ENCODE measurements at regions not wholly inside any gene's neighbourhood (a gene's known extent, or its start where the extent isn't known, plus 50 kb on each side); places are given as distances from the start of the nearest gene placed in this dataset.
"Not testable (repeated sequence)": the region's sequence is repeated elsewhere in the genome, so short reads cannot be mapped to it uniquely, and the experiment has no call there.

- DNase-seq (ENCODE audit: low read depth in 2 of 2) = no peak
Measured at GRCh38 chr3:28033059-28033784, 208.2 kb upstream of the CMC1 start.

DNA sequence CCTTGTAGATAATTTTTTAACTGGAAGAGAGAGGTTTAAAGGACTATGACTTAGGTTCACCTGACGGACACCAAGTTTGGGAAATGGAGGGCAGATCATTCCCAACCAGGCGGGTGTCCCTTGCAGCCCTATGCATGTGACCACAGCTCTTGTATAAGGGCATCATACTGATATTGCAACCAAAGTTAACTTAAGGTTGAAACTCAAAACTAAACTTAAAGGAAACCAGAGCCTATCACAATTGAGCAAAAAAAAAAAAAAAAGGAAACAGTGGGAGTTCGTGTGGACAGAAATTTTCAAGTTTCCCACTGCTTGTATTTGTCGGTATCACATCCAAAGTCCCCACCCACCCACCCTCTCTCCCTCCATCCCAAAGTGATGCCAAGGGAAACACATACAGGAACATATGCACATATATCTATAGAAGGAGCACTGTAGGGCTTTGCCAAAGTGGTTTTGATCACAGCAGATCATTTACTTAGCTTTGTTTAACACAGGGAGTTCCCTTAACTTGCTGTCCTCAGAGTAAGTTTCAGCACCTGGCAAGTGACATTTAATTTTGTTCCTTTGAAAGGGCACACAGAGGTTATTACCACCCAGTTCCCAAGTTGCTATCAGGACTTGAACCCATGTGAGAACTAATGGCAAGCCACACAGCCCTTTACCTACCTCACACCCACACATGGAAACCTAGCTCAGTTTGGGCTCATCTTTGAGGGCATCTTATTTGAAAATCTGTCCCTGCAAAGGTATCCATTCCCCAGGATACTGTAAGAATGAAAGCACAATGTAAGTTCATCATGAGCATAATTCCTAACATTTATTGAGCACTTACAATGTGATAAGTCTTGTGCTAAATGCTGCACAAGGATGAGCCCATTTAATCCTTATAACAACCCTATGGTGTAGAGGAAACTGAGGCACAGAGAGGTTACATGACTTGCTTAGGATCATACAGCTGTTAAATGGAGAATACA, 204.5 kb upstream of the CMC1 start:
- DNase-seq (ENCODE audit: low read depth in 2 of 2) = no peak

DNA sequence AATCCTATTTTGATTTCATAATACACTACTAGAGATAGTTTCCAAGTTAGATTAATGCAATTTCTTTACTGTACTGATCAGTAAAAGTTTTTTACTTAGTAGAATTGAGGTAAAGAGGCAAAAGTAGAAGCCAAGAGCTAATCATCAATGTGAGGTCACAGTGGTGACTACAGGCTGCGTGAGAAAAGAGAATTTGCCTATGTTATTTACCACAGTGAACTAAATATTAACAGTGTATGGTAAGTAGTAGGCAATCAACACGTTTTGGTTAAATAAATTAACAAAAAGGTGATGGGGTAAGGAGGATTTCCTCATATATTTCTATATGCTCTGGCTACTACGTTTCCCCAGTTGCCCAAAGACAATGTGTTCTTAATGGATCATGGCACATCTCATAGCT, 202.2 kb upstream of the CMC1 start:
- no peak for DNase-seq (ENCODE audit: low read depth in 2 of 2)

DNA sequence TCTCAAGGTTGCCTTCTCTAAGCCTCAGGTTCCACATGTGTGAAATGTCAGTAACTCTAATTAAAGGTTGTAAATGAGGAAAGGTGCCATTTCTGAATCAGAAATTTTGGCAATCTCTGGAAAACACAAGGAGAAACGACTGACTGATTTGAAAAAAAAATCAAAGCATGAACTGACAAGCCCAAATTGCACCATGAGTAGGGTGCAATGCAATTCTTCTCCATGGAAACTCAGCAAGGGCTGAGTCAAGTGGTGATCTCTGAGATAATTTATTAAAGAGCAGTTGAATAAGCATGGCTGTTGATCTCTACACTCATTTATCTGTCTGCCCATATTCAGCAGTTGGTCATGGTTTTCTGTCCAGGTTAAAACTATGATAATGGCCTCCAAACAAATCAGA, 201.6 kb upstream of the CMC1 start:
- DNase-seq (ENCODE audit: low read depth in 2 of 2) = no peak

DNA sequence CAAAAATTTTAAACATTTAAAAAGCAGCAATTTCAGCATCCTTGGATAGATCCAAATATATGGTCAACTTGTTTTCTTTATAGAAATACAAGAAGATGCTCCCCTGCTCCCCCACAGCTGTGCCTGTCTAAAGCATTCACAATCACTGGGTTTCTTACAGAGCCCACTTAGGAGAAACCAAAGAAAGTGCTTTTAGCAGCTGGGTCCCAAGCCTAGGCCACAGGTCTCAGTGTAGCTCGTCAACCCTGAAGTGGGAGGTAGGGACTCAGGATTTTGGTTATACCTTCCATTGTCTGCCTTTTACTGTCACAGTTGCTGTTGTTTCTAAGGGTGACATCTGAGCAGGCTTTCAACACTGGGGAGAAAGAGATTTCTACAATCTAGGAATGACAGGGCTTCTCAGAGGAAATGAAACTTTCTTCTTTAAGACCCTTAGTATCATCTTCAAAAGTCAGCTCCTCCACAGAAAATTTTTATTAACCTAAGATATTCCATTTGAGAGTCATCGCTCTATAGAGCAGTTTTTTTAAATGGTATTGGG, 199.3 kb upstream of the CMC1 start:
- no peak for DNase-seq (ENCODE audit: low read depth in 2 of 2)

DNA sequence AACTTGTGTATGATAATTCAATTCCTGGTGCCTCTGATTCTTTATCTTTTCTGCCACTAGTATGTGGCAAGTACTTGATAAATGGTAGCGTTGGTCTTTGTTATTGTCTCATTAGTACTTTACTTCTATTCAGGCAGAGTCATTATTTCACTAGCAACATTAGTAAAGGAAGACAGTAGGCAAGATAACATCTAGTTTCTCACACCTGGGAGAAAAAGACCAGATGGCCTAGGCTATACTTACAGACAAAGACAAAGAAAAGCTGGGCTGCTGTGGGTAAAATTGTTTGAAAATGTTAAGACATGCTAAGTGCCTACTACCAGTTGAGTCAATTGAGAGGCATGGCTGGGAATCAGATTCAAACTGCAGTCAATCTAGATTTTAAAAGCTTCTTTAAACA, 198.7 kb upstream of the CMC1 start:
- no peak for DNase-seq (ENCODE audit: low read depth in 2 of 2)

DNA sequence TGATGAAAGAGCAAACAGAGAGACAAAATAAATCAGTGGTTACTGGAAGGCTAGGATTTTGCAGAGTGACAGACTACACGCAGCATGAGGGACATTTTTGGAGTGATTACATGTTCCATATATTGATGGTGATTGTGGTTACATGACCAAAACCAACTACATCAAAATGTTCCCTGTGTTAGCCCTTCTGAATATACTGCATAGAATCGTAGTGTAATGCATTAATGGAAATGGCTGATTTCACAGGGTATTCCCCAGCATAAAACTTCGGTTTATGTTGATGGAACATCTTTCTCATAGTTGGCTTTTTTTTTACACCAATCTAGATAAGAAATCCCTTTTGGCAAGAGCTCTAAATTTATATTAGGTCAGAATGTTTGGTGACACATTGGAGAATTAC, 191.3 kb upstream of the CMC1 start:
- DNase-seq (ENCODE audit: low read depth in 2 of 2) = no peak

DNA sequence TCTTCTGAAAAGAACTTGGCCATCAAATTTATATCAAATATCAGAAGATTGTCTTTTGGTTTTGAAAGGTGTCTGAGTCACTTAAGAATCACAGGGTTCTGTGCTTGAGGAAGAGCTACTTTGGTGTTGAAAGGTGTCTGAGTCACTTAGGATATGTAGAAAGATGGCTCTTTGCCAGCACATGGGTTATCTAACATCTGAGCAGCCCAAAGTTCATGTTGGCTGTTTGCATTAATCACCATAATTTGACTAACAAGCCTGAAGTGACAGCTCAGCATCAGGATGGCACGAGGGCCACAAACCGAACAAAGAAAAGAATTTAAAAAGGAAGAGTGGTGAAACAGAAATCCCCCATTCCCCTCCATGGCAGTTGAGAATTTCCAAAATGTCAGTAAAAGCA, 190.5 kb upstream of the CMC1 start:
- DNase-seq (ENCODE audit: low read depth in 2 of 2) = peak in 1 of 2 donors; percentile 0

GRCh38 chr3:28053759-28054158, 187.7 kb upstream of the CMC1 start:
- peak in 1 of 2 donors; percentile 0 for DNase-seq (ENCODE audit: low read depth in 2 of 2)

GRCh38 chr3:28056806-28057205, 184.6 kb upstream of the CMC1 start:
- DNase-seq (ENCODE audit: low read depth in 2 of 2) = no peak

GRCh38 chr3:28057539-28057938, 183.9 kb upstream of the CMC1 start:
- DNase-seq (ENCODE audit: low read depth in 2 of 2) = no peak

DNA sequence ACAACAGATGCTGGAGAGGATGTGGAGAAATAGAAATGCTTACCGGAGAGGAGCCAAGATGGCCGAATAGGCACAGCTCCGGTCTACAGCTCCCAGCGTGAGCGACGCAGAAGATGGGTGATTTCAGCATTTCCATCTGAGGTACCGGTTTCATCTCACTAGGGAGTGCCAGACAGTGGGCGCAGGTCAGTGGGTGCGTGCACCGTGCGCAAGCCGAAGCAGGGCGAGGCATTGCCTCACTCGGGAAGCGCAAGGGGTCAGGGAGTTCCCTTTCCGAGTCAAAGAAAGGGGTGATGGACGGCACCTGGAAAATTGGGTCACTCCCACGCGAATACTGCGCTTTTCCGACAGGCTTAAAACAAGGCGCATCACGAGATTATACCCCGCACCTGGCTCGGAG, 182.2 kb upstream of the CMC1 start:
- DNase-seq (ENCODE audit: low read depth in 2 of 2) = not testable (repeated sequence)

- no peak for DNase-seq (ENCODE audit: low read depth in 2 of 2)
Measured at GRCh38 chr3:28066020-28066419, 175.4 kb upstream of the CMC1 start.

DNA sequence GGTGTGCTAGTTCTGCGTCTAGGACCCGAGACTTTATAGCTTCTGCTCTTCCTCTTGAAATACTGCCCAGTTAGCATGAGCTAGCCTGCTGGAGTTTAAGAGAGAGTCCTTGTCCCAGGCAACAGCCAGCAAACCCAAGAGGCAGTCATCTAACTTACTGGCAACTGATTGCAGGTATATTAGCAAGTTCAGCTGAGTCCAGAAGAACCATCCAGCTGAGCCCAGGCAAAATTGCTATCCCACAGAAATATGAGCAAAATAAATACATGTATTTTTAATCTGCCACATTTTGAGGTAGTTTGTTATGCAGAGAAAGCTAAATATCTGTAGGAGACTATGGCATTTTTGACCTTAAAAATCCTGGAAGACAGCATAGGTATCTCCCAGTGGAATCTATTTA, 174.4 kb upstream of the CMC1 start:
- no peak for DNase-seq (ENCODE audit: low read depth in 2 of 2)

- no peak for DNase-seq (ENCODE audit: low read depth in 2 of 2)
Measured at GRCh38 chr3:28068342-28068741, 173.1 kb upstream of the CMC1 start.

GRCh38 chr3:28069438-28069837, 172.0 kb upstream of the CMC1 start:
- DNase-seq (ENCODE audit: low read depth in 2 of 2) = no peak

GRCh38 chr3:28076246-28076645, 165.2 kb upstream of the CMC1 start:
- DNase-seq (ENCODE audit: low read depth in 2 of 2) = no peak

DNA sequence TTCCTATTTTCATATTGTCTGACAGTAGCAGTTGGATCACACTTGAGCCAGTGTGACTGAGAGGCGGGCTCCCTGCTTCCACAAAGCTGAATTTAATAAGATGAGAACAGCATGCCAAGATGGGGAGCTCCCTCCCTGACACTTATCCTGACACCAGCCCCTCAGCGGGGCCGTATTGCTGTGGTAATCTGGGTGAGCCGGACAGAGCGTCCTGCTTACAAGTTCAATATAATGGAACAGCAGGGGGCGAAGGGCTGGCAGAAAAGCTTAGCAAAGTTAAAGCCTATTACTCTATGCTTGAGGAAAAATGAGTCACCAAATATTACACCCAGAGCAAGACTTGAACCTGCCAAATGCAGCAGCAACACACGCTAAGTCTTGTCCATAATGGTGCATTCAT, 163.8 kb upstream of the CMC1 start:
- no peak for DNase-seq (ENCODE audit: low read depth in 2 of 2)

DNA sequence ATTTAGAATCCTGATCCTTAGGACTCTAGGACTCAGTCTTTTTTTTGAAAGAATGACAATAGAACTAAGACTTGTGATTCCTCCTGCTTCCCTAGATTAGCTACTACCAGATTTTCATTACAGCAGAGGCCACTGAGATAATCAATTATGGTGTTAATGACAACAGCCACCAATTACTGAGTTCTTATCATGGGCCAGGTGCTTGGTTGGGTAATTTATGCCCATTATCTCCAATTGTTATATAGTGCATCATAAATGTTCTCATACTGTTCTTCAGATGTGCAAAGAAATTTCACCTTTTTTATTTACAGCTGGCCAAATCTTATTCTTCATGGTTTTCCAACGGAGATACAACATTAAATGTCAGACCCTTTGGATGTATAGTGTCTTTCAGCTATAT, 162.9 kb upstream of the CMC1 start:
- DNase-seq (ENCODE audit: low read depth in 2 of 2) = no peak

- DNase-seq (ENCODE audit: low read depth in 2 of 2) = no peak
Measured at GRCh38 chr3:28080716-28081115, 160.7 kb upstream of the CMC1 start.

GRCh38 chr3:28081533-28081947, 159.9 kb upstream of the CMC1 start:
- DNase-seq (ENCODE audit: low read depth in 2 of 2) = no peak

DNA sequence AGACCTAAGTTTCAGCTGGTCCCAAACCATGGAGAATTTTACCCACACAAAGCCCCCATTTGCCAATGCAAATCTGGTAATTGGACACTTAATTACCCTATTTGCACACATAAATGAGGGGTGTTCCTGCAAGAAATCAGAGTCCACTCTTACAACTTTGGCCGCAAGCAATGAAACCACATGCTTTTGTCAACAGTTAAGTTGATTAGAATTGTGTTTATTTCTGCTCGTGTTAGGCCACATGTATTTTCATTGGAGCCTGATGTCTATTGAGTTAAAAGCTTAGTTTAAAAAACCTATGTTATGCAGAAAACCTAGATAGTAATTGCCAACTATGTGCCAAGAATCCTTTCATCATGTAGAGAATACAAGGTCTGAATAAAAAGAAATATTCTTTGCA, 153.8 kb upstream of the CMC1 start:
- no peak for DNase-seq (ENCODE audit: low read depth in 2 of 2)

Data from stimulated activated CD4-positive, alpha-beta T cell treated with anti-CD3 and anti-CD28 coated beads, Interleukin-1b, Interleukin-23, amount 100 ng/mL, for 1 hour (primary cell).